ENCODE measurements at regions not wholly inside any gene's neighbourhood (a gene's known extent, or its start where the extent isn't known, plus 50 kb on each side); places are given as distances from the start of the nearest gene placed in this dataset.

GRCh38 chr1:5678759-5679158 lies 313.5 kb downstream of the NPHP4 start:
- no peak for TF ChIP-seq CTCF (IDR thresholded peaks at IDR 0.05)
- no peak for TF ChIP-seq POLR2AphosphoS5 (IDR thresholded peaks at IDR 0.05)

All from prostate gland (tissue), 2 donors.